ENCODE measurements at regions not wholly inside any gene's neighbourhood (a gene's known extent, or its start where the extent isn't known, plus 50 kb on each side); places are given as distances from the start of the nearest gene placed in this dataset.

DNA sequence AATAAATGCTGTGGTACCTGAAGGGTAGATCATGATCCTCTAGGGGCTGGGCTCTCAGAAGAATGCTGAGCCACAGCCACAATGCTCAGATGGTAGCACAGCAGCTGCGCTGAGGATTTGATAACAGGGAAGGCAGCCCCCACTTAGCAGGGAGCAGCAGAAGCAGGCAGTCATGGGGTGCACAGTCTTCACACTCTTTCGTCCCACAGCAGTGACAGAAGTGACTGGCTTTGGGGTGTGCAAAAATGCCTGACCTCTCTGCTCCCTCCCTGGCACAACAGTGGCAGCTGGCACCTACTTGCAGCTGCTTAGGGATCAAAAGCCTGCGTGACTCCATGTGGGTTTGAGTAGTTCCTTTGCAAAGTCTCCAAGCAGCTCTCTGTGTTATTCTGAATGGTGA lies 1349.8 kb upstream of the RAG2 start:
- Histone ChIP-seq H3K27me3 (ENCODE audit: control insufficient read depth, insufficient read depth, low read length) (no peaks in the 10 kb centered on the region), H3K4me3 (ENCODE audit: low read depth, low read length) (no peak overlapping the region), H3K36me3 (ENCODE audit: control insufficient read depth, insufficient read depth, low read length) (no peaks in the 10 kb centered on the region)
- DNase-seq (ENCODE audit: low read depth) = no peak
- ChIA-PET POLR2A (no interaction called here), CTCF (no interaction called here)
- TF ChIP-seq, protein P1, sequence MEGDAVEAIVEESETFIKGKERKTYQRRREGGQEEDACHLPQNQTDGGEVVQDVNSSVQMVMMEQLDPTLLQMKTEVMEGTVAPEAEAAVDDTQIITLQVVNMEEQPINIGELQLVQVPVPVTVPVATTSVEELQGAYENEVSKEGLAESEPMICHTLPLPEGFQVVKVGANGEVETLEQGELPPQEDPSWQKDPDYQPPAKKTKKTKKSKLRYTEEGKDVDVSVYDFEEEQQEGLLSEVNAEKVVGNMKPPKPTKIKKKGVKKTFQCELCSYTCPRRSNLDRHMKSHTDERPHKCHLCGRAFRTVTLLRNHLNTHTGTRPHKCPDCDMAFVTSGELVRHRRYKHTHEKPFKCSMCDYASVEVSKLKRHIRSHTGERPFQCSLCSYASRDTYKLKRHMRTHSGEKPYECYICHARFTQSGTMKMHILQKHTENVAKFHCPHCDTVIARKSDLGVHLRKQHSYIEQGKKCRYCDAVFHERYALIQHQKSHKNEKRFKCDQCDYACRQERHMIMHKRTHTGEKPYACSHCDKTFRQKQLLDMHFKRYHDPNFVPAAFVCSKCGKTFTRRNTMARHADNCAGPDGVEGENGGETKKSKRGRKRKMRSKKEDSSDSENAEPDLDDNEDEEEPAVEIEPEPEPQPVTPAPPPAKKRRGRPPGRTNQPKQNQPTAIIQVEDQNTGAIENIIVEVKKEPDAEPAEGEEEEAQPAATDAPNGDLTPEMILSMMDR (IDR thresholded peaks at IDR 0.05; ENCODE audit: insufficient read depth, low read depth, low read length) = no peak

- TF ChIP-seq, protein P1 (IDR thresholded peaks at IDR 0.05; ENCODE audit: insufficient read depth, low read depth, low read length) = peak; percentile 75
- Histone ChIP-seq H3K36me3 (ENCODE audit: control insufficient read depth, insufficient read depth, low read length) (no peaks in the 10 kb centered on the region), H3K27me3 (ENCODE audit: control insufficient read depth, insufficient read depth, low read length) (no peaks in the 10 kb centered on the region), H3K4me3 (ENCODE audit: low read depth, low read length) (no peak overlapping the region)
- ChIA-PET CTCF (interaction anchor here (0.6 to 1.7 kb wide), 7 partner anchors 9 to 845 kb away, joined by 3 to 8 read pairs (median 4); no protein-coding TSS in a partner anchor), POLR2A (no interaction called here)
- no peak for DNase-seq (ENCODE audit: low read depth)
Observed at GRCh38 chr11:37946155-37946766, 1348.2 kb upstream of the RAG2 start.

- DNase-seq (ENCODE audit: low read depth) = peak; percentile 13
- Histone ChIP-seq H3K27me3 (ENCODE audit: control insufficient read depth, insufficient read depth, low read length) (no peaks in the 10 kb centered on the region), H3K36me3 (ENCODE audit: control insufficient read depth, insufficient read depth, low read length) (no peaks in the 10 kb centered on the region), H3K4me3 (ENCODE audit: low read depth, low read length) (no peak overlapping the region)
- ChIA-PET POLR2A (no interaction called here), CTCF (no interaction called here)
- TF ChIP-seq, protein P1 (IDR thresholded peaks at IDR 0.05; ENCODE audit: insufficient read depth, low read depth, low read length) = no peak
Observed at GRCh38 chr11:37942081-37942480, 1344.0 kb upstream of the RAG2 start.

DNA sequence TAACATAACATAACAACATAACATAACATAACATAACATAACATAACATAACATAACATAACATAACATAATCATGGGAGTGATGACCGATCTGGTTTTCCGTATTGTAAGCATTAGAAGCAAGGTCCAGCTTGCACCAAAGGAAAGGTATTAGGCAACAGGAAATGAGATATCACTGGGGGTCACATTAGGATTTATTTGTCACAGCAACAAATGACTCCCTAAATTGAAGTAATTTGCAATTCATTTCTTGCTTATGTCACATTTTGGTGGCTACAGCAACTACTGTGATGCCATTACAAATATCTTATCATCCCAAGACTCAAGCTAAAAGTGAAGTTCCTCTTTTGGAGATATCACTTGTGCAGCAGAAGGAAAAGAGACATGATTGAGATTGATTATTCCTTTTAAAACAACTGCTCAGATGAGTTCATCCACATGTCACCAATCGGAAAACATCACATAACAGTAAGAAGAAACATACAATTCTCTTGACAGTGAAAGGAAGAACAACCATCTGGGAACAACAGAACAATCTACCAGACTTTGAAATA lies 1331.1 kb upstream of the RAG2 start:
- Histone ChIP-seq H3K27me3 (ENCODE audit: control insufficient read depth, insufficient read depth, low read length) (no peaks in the 10 kb centered on the region), H3K4me3 (ENCODE audit: low read depth, low read length) (no peak overlapping the region), H3K36me3 (ENCODE audit: control insufficient read depth, insufficient read depth, low read length) (no peaks in the 10 kb centered on the region)
- no peak for DNase-seq (ENCODE audit: low read depth)
- TF ChIP-seq, protein P1 (IDR thresholded peaks at IDR 0.05; ENCODE audit: insufficient read depth, low read depth, low read length) = no peak
- POLR2A ChIA-PET = no interaction called here
- CTCF ChIA-PET = no interaction called here

DNA sequence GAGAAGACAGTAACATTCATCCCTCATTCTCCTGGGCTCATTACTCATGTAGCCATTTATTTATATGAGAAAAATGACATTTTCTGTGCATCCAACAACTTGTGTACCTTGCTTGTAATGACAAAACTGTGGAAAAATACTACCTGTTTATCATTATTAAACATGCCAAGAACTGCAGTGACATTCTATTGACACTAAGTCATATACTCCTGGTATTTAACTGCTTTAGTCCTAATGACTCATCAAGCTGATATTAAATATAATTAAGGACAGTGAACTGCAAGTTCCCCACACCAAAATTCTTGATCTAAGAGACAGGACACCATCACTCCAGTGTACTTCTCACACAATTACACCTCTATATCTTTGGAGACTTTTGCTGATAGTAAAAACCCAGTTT lies 1328.7 kb upstream of the RAG2 start:
- H3K36me3 ChIP-seq (ENCODE audit: control insufficient read depth, insufficient read depth, low read length) = no peaks in the 10 kb centered on the region
- TF ChIP-seq, protein P1 (IDR thresholded peaks at IDR 0.05; ENCODE audit: insufficient read depth, low read depth, low read length) = no peak
- CTCF ChIA-PET = no interaction called here

More for the DNA sequence above, 1328.7 kb upstream of the RAG2 start:
- no peak for DNase-seq (ENCODE audit: low read depth)
- Histone ChIP-seq H3K4me3 (ENCODE audit: low read depth, low read length) (no peak overlapping the region), H3K27me3 (ENCODE audit: control insufficient read depth, insufficient read depth, low read length) (no peaks in the 10 kb centered on the region)
- POLR2A ChIA-PET = no interaction called here
